AG09309 (cell line): ENCODE measurements at regions not wholly inside any gene's neighbourhood (a gene's known extent, or its start where the extent isn't known, plus 50 kb on each side); places are given as distances from the start of the nearest gene placed in this dataset.

Source experiments
- DNase-seq: peaks from one replicate; pipeline ENCODE4 v3.0.0-alpha.2; 2010; ENCODE audit warnings: low read depth
- H3K4me3 ChIP-seq: 2 replicates; pipeline ENCODE4 v1.5.1; 2011; ENCODE audit warnings: mild to moderate bottlenecking, low read depth, low read length, moderate library complexity; ENCODE audit not compliant: control insufficient read depth
- TF ChIP-seq, protein P1 (sequence below): IDR thresholded peaks from 2 replicates; pipeline ENCODE4 v1.5.1; 2011; ENCODE audit warnings: mild to moderate bottlenecking, low read depth, low read length, inconsistent platforms; ENCODE audit not compliant: insufficient read depth, control insufficient read depth; ENCODE audit errors: missing control alignments

DNA sequence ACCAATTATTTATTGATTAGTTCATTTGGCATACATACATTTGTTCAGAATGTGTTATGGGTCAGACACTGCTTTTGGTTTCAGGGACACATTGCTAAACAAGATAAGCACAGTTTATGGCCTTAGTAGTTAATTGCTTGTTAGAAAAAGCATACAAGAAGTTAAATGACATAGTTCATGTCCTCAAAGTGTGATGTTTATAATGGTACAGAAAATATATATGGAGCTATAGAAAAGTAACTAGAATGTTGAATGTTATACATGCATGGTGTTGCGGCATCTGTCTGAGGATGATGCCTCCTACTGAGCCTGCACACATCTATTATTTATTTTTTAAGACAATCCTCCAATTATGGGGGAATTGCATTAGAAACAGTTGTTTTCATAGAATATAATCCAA is 1476.3 kb upstream of the PCDH7 start:
- H3K4me3 ChIP-seq: no peak overlapping the region
- TF ChIP-seq, protein P1, sequence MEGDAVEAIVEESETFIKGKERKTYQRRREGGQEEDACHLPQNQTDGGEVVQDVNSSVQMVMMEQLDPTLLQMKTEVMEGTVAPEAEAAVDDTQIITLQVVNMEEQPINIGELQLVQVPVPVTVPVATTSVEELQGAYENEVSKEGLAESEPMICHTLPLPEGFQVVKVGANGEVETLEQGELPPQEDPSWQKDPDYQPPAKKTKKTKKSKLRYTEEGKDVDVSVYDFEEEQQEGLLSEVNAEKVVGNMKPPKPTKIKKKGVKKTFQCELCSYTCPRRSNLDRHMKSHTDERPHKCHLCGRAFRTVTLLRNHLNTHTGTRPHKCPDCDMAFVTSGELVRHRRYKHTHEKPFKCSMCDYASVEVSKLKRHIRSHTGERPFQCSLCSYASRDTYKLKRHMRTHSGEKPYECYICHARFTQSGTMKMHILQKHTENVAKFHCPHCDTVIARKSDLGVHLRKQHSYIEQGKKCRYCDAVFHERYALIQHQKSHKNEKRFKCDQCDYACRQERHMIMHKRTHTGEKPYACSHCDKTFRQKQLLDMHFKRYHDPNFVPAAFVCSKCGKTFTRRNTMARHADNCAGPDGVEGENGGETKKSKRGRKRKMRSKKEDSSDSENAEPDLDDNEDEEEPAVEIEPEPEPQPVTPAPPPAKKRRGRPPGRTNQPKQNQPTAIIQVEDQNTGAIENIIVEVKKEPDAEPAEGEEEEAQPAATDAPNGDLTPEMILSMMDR: no peak
- DNase-seq: no peak

DNA sequence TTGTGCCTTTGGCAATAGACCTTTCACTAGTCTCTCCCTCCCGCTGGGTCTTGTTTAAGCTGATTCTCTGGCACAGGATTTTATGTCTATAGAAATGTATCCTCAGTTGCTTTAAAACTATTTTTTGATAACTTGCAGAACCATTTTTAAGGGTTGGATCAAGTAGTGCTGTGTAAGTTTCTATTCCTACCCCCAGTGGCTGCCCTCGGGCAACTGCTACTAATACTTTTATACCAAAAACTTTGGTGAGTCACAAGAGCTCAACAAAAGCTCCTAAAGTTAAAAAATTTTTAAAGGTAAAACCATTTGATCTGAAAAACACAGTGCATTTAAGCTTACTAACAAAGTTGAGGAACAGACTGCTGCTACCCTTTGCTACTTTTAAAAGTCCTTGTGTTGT is 1460.6 kb upstream of the PCDH7 start:
- H3K4me3 ChIP-seq: no peak overlapping the region
- TF ChIP-seq, protein P1: no peak
- no peak for DNase-seq

DNA sequence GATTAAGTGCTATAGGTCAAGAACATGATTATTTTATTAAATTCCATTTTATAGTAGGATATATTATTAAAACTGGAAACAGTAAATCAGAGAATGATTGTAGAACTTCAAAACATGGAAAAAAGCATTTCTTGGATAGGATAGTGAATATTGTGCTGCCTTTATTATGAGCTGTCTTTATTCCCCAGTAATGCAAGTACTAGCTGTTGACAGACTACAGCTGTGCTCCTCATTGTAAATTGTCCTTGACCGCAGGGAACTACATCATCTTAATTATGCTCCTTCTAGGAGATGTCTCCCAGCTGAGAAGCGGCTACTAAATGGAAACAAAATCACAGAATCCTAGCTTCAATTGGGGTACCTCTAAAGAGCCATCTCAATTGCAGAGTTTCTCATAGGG is 1457.2 kb upstream of the PCDH7 start:
- DNase-seq: no peak
- TF ChIP-seq, protein P1: no peak

DNA sequence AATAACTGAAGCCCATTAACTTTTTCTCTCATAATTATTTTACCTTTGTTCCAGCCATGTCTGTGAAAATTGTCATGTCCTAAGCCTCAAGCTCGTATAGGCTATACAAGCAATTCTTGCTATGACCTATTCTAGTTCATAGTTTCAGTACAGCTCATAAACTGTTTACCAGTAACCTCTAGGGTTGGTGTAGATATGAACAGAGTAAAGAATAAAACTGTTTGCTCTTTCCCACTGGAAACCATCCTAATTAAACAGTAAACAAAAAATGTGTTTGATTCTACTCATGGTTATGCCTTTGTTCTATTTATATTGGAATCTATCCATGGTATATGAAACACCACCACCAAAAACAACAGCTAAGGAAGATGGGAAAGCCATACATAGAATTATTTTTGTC is 1444.0 kb upstream of the PCDH7 start:
- no peak overlapping the region for H3K4me3 ChIP-seq
- TF ChIP-seq, protein P1: no peak
- no peak for DNase-seq

More for the DNA sequence above, 1457.2 kb upstream of the PCDH7 start:
- no peak overlapping the region for H3K4me3 ChIP-seq

DNA sequence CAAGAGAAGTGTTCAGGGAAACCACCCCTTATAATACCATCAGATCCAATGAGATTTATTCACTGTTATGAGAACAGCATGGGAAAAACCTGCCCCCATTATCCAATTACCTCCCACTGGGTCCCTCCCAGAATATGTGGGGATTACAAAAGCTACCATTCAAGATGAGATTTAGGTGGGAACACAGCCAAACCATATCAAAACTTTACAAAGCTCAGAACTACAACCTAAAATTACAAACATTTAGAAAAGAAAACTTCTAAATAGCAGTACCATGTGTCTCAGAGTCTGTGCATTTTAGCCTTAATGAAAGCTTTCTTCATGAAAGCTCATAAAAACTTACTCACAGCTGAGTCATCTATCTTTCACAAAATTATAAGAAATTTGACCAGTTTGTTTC is 1442.8 kb upstream of the PCDH7 start:
- TF ChIP-seq, protein P1: no peak
- peak; percentile 68 for DNase-seq
- no peak overlapping the region for H3K4me3 ChIP-seq

DNA sequence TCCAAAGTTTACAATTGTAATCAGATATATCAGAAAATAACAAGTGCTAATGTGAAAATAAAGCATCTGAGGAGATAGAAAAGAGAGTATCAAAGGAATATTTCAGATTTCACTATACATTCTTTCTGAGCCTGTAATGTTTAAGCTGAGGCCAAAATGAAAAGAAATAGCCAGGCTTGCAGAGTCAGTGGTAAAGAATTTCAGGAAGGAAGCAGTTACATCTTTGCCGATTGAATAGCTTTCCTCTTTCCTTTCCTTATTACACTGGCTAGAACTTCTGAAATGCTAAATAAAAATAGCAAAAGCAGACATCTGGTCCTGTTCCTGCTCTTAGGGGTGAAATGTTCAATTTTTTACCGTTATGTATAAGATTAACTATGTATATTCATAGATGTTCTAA is 1441.6 kb upstream of the PCDH7 start:
- TF ChIP-seq, protein P1: no peak
- no peak for DNase-seq
- H3K4me3 ChIP-seq: no peak overlapping the region

DNA sequence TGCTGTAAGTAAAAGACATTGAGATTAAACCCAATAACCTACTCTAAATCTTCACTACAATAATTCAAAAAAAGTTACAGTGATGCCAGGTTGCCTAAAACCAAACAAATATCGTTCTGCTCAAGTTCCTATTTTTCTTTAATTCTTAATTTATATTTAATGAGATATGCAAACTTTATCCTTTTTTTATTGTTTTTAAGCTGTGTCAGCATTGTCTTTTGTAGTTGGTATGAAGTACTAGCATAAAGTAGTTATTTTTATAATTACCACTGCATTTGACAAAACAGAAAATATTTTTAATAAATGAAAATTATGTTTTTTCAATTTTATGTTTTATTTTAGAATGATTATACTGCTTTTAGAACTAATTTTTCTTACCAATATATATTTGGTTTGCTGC is 1431.1 kb upstream of the PCDH7 start:
- TF ChIP-seq, protein P1: no peak
- DNase-seq: no peak

More for the DNA sequence above, 1431.1 kb upstream of the PCDH7 start:
- no peak overlapping the region for H3K4me3 ChIP-seq
